ENCODE measurements at regions not wholly inside any gene's neighbourhood (a gene's known extent, or its start where the extent isn't known, plus 50 kb on each side); places are given as distances from the start of the nearest gene placed in this dataset.

- TF ChIP-seq CTCF (conservative IDR thresholded peaks at IDR 0.05; ENCODE audit: low read length) (no peak), EZH2phosphoT487 (IDR thresholded peaks at IDR 0.05; ENCODE audit: borderline replicate concordance) (no peak)
These were observed 219.0 kb downstream of the BRD1 start for GRCh38 chr22:49608660-49609059.
